Neutrophil (primary cell): ENCODE measurements at regions not wholly inside any gene's neighbourhood (a gene's known extent, or its start where the extent isn't known, plus 50 kb on each side); places are given as distances from the start of the nearest gene placed in this dataset.

ENCODE experiments used
- H3K27ac ChIP-seq: fragments of 200-600 bp; sonication (generic); 2 replicates; pipeline ENCODE4 v1.5.1; 2016; ENCODE audit warnings: mild to moderate bottlenecking, moderate library complexity
- H3K27me3 ChIP-seq: fragments of 200-600 bp; sonication (generic); 2 replicates; pipeline ENCODE4 v1.6.0; 2016; ENCODE audit warnings: mild to moderate bottlenecking
- H3K36me3 ChIP-seq: fragments of 200-600 bp; sonication (generic); 2 replicates; pipeline ENCODE4 v1.5.1; 2017
- H3K4me1 ChIP-seq, 2 experiments: fragments of 200-600 bp in 1 of 2; sonication (generic) in 1 of 2; 1 replicate in 1 of 2; 2 replicates in 1 of 2; pipeline versions ENCODE4 v1.5.1 to v1.6.1; 2013 to 2016; ENCODE audit warnings: low read depth in 1 of 2, low read length in 1 of 2, mild to moderate bottlenecking in 1 of 2, moderate library complexity in 1 of 2; ENCODE audit not compliant: control insufficient read depth in 1 of 2, insufficient read depth in 1 of 2
- H3K4me3 ChIP-seq, 2 experiments: fragments of 200-600 bp in 1 of 2; sonication (generic) in 1 of 2; 1 replicate in 1 of 2; 2 replicates in 1 of 2; pipeline ENCODE4 v1.5.1; 2013 to 2016; ENCODE audit warnings: low read depth in 1 of 2, low read length in 1 of 2, mild to moderate bottlenecking in 1 of 2, moderate library complexity in 1 of 2
- H3K9me3 ChIP-seq: fragments of 200-600 bp; sonication (generic); 2 replicates; pipeline ENCODE4 v1.5.1; 2016
- TF ChIP-seq, protein P1 (sequence below): fragments of 200-600 bp; sonication (generic); IDR thresholded peaks from 2 replicates; pipeline ENCODE4 v1.5.1; 2016; ENCODE audit warnings: antibody characterized with exemption

DNA sequence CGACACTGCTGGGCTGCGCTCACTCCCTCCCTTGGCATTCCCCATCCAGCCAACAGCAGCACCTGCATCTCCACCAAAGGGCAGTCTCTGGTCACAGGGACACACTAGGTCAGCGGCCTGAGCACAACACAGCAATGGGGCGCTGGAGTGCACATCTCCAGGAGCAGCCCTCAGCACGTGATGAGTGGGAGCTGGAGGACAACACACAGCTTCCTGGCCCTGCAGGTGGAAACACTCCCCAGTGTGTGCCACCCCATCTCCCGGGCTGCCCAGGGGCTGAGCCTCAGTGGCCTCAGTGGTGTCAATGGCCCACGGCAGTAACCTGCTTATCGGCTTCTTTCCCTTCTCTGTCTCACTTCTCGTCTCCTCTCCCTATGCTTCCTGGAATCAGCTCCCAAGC is 96.8 kb upstream of the VSTM2B start:
- no peaks in the 10 kb centered on the region for H3K36me3 ChIP-seq
- no peaks in the 10 kb centered on the region for H3K27me3 ChIP-seq
- H3K9me3 ChIP-seq, result no peaks in the 10 kb centered on the region
- TF ChIP-seq, protein P1, sequence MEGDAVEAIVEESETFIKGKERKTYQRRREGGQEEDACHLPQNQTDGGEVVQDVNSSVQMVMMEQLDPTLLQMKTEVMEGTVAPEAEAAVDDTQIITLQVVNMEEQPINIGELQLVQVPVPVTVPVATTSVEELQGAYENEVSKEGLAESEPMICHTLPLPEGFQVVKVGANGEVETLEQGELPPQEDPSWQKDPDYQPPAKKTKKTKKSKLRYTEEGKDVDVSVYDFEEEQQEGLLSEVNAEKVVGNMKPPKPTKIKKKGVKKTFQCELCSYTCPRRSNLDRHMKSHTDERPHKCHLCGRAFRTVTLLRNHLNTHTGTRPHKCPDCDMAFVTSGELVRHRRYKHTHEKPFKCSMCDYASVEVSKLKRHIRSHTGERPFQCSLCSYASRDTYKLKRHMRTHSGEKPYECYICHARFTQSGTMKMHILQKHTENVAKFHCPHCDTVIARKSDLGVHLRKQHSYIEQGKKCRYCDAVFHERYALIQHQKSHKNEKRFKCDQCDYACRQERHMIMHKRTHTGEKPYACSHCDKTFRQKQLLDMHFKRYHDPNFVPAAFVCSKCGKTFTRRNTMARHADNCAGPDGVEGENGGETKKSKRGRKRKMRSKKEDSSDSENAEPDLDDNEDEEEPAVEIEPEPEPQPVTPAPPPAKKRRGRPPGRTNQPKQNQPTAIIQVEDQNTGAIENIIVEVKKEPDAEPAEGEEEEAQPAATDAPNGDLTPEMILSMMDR, result no peak
- H3K4me3 ChIP-seq, result no peak overlapping the region
- no peaks in the 10 kb centered on the region for H3K4me1 ChIP-seq
- no peak overlapping the region for H3K27ac ChIP-seq

DNA sequence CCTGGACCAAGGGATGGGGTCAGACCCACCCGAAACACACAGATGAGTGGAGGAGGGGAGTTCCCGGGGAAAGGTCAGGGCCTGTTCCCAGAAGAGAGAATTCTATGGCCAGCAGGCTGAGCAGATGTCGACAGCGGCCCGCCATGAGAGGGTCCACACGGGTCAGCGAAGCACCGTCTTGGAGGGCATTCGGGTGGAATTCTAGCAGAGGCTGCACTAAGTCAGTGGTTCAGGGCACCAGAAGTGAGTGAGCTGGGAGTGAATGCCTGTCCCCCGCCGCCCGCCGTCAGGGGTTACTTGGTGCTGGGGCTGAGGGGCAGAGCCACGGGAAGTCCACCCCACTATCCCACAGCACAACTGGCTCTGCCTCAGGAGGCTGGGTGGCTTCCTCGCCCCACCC is 96.2 kb upstream of the VSTM2B start:
- Histone ChIP-seq H3K4me3 (no peak overlapping the region), H3K9me3 (no peaks in the 10 kb centered on the region), H3K27ac (no peak overlapping the region), H3K4me1 (no peaks in the 10 kb centered on the region), H3K27me3 (no peaks in the 10 kb centered on the region), H3K36me3 (no peaks in the 10 kb centered on the region)
- TF ChIP-seq, protein P1, result no peak

DNA sequence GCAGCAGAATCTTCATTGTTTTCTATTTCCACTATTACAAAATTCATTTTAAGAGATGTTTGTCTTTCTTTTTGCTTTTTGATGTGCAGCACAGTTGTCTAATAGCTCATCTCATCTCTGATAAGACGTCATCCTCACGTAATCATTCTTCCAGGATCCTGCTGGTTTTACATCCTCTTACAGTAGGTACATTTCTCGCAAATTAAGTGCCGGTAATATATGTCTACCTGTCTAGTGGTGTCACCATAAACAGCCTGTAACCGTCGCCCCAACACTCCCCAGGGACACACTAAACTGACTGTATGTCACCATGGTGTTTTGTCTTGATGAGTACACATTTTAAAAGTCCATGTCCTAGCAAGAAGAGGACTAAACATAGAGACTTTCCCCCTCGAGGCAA is 94.5 kb upstream of the VSTM2B start:
- H3K27ac ChIP-seq, result no peak overlapping the region
- H3K9me3 ChIP-seq, result no peaks in the 10 kb centered on the region
- TF ChIP-seq, protein P1, result no peak
- H3K4me3 ChIP-seq, result no peak overlapping the region
- H3K36me3 ChIP-seq, result no peaks in the 10 kb centered on the region
- H3K4me1 ChIP-seq, result no peaks in the 10 kb centered on the region
- no peaks in the 10 kb centered on the region for H3K27me3 ChIP-seq

DNA sequence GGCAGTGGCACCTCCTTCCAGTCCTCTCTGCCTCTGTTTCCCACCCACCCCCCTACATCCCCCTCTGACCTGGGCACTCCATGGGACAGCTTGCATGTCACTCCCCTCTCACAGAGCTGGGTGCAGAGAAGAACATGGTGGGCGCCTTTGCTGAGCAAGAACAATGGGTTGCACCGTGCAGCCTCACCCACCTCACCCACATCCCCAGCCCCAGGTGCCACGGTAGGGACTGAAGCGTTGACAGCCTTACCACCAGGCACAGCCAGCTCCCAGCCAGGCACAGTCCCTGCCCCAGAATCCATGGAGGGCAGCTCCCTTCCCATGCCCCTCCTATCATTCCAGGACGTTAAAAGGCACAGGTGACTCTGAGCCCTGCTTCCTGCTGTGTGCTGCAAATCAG is 93.1 kb upstream of the VSTM2B start:
- H3K27ac ChIP-seq, result no peak overlapping the region
- H3K4me3 ChIP-seq, result no peak overlapping the region
- no peaks in the 10 kb centered on the region for H3K36me3 ChIP-seq
- no peaks in the 10 kb centered on the region for H3K4me1 ChIP-seq
- TF ChIP-seq, protein P1, result no peak
- no peaks in the 10 kb centered on the region for H3K9me3 ChIP-seq
- no peaks in the 10 kb centered on the region for H3K27me3 ChIP-seq

DNA sequence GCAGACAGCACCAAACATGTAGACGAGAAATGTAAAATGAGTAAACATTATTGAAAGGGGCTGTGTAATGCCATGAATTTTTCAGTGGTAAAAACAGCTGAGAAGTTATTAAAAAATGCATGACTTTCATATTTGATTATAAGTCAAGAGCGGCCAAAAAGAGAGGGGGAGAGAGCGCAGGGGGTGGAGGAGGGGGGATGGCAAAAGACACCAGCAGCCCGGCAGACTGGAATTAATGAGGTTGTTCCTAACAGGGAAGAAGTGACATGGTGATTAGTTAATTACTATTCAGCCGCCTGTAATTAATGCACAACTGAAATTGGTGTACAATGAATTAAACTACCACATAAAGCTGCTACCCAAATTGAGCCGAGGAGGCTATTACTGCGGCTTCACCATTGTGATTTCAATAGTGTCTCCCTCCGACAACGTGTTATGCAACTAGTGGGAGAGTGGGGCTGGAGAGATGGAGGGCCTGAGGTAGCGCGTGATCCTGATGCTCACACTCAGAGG is 89.1 kb upstream of the VSTM2B start:
- H3K4me3 ChIP-seq, result no peak overlapping the region
- H3K4me1 ChIP-seq, result no peaks in the 10 kb centered on the region
- TF ChIP-seq, protein P1, result no peak
- no peaks in the 10 kb centered on the region for H3K27me3 ChIP-seq
- H3K27ac ChIP-seq, result no peak overlapping the region
- H3K9me3 ChIP-seq, result no peaks in the 10 kb centered on the region
- no peaks in the 10 kb centered on the region for H3K36me3 ChIP-seq

DNA sequence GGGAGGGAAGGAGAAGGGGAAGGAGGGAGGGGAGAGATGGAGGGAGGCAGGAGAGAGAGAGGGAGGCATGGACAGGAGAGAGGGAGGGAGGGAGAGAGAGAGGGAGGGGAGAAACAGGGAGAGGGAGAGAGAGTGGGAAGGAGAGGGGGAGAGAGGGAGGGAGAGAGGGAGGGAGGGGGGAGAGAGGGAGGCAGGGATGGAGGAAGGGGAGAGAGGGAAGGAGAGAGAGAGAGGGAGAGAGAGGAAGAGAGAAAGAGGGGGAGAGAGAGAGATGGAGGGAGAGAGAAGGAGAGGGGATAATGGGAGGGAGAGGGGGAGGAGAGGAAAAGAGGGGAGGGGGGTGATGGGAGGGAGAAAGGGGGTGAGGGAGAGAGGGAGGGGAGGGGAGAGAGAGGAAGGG is 86.8 kb upstream of the VSTM2B start:
- no peaks in the 10 kb centered on the region for H3K4me1 ChIP-seq
- H3K36me3 ChIP-seq, result no peaks in the 10 kb centered on the region
- no peaks in the 10 kb centered on the region for H3K9me3 ChIP-seq
- no peak overlapping the region for H3K27ac ChIP-seq
- no peak overlapping the region for H3K4me3 ChIP-seq
- TF ChIP-seq, protein P1, result no peak
- no peaks in the 10 kb centered on the region for H3K27me3 ChIP-seq
